SHP77 (cell line): ENCODE measurements at regions not wholly inside any gene's neighbourhood (a gene's known extent, or its start where the extent isn't known, plus 50 kb on each side); places are given as distances from the start of the nearest gene placed in this dataset.

ENCODE experiments used
- DNase-seq, 2 experiments: peaks; one replicate each; lab custom pipeline; 2025; lab: John Stamatoyannopoulos, UW

DNA sequence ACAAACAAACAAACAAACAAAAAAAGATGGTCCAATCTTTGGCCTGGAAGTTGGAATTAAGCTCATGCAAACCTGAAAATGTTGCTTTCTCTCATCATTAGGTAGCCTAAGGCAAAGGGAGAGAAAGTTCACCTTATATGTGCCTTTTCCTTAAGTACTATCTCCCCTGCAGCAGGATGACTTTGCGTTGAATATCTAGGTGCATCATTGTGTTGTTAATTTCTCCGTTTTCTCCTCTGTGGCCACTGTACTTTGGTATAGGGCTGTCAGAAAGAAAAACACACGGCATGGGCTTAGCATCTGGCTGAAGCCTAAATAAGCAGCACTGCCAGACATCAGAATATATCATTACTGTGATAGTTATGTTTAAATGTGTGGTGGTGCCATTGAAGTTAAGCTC, 345.5 kb downstream of the BCAT1 start:
- no peak for DNase-seq

DNA sequence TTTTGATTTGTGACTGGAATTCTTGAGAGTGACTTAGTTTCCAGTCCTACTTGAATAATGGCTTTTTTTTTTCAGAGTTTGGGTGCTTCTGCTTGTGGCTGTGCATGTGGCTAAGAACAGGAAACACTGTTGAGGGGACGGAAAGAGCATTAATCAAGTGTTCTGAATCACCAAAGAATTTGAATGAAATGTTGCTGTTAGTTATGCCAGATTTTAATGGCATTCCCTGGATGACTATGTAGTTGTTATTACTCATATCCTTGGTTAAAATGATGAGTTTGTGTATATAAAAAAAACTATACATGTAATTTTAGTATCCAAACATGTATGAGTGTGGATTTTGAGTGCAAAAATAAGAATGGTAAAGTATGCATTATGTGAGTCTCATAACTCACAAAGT, 347.9 kb downstream of the BCAT1 start:
- no peak for DNase-seq

DNA sequence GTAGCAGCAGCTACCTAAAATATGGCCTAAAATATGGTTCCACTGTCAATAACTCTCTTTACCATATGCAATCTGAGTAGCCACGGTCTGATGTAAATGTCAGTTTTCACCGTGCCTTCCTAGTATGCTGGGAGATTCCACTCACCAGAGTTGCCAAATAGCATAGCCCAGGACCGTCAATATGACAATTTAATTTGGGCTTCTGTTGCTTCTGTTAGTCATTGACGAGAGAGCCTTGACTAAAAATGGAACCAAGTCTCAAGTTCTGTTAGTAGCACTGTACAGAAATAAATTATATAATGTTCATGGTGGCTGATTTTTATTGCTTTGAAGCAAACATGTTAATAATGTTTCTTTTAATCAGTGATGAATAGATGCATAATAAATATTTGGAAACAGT, 348.4 kb downstream of the BCAT1 start:
- DNase-seq, result no peak

DNA sequence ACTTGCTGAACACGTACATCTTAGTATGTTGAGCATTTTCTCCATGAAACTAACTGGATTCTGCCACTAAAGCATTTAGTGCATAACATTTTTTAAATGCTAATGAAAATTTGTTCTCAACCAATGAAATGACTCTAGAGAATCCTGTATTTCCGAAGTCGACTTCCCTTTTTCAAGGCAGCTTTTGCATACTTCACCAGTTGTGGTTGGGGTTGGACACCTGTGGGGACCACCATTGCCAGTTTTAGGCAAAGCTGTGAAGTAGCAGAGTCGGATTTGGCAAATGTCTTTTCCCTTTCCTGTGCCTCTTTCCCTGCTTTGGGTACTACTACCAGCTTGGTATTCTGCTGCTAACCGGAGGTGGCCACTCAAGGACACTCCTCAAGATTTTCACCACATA, 349.2 kb downstream of the BCAT1 start:
- DNase-seq, result no peak

DNA sequence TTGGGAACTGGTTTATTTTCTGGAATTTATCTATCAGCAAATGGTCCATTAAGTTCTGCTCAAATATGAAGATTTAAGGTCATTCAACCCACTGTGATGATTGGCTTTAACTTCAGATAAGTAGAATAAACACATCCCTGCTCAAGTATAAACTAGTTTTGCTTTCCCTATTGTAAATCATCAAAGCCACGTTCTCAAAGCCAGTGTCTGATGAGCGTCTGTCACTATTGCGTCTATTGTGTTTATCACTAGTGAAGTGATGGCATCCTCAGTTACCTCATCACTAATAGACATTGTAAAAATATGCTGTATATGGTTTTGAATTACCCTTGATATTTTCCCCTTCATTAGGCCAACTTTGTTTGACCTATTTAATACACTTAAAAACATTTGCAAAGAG, 351.3 kb downstream of the BCAT1 start:
- DNase-seq, result no peak

DNA sequence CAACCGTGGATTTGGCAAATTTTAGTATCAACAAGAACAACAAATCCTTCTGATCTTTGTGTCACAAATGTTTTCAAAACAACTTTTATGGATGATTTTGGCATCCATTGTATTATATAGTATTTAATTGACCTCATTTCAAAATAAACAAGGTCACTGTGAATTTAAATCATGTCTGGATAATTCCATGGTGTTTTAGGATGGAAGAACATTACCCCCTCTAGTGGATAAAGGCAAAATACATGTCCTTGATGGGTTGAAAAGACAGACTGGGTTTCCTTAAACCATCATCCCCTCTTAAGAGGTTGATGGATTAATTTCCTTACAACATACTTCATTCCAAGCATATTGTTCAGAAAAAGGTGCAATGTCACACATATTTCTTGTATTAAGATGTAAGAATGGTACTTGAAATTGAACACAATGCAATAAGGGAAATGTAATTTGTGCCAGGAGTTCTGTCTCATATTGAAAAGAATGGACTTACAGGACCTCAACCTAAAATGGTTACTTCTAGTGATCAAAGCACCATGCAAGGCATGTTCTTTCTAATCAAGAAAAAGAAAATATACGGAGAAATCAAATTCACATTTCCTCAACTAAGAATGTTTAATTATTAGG, 352.0 kb downstream of the BCAT1 start:
- peak; percentile 18 to 35 for DNase-seq

DNA sequence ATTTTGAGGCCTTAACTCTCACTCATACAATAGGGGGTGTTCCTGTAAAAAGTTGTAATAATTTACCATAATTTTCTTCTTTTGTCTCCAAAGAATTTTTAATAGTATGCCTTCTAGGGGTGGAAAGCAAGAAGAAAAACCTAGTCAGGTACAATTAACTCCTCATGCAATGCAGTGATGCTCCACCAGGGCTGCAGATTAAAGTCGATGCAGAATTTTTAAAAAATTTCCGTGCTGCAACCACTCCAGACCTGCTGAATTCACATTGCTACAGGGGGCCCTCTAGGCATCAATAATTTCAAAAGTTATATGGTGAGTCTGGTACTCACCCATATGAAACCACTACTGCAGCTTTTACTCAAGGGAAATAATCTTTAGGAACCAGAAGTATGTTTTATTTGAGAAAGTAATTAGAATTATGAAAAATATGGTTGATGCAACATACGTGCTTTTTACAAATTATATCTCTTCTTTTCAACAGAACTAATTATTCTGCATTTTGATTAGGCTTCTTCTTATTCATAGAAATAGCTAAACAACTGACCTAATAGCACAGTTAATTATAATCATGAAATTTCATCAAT, 353.2 kb downstream of the BCAT1 start:
- no peak for DNase-seq

DNA sequence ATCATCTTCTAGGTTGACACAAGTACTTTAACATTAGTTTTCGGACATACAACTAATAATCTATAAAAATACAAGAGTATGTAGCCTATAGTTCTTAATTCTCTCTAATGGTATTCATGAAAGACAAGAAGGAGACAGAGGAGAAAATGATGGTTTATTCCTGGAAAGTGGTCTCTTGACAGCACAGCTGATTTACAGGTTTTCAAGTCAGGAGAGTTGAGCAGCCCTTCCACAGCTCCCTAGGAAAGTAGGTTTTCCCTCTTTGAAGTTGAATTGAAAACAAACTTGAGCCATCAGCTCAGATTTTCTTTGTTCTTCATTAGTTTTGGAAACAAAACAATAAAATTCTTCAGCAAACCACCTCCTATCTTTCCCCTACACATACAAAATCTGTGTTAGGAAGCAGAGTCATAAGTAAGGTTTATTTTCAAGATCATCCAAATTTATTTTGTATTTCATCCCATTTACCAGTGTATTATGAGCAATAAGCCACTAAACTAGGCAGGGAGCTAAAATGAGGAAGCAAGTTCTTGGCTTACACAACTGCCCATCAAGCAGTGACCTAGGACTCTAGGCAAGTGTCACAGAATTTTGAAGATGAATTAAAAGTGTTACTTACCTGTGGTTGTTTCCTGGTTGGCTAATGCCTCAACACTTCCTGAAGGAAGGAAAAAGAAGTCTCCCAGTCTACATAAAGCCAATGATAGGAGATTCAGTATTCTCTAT, 357.0 kb downstream of the BCAT1 start:
- no peak for DNase-seq

DNA sequence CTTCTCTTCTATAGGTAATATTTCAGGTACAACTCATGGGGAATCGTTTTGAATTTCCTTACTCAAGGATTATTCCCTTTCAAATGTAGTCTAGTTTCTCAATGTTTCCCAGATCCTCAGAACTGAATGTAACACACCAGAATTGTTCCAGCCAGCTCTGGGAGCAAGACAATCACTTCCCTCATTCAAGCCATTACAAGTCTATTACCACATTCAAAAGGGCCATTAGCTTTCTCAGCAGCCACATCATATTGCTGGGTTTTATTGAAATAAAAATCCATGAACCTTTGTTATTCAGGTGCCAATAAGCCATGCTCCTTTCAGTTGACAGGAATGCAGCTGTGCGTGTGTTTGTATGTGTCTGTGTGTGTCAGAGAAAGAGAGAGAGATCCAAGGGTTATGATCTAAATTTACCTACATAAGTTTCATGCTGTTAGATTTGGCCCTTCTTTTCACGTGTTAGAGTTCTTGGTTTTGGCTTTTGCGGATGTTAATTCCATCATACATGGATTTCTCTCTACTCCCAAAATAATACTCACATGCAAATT, 357.7 kb downstream of the BCAT1 start:
- DNase-seq, result no peak

DNA sequence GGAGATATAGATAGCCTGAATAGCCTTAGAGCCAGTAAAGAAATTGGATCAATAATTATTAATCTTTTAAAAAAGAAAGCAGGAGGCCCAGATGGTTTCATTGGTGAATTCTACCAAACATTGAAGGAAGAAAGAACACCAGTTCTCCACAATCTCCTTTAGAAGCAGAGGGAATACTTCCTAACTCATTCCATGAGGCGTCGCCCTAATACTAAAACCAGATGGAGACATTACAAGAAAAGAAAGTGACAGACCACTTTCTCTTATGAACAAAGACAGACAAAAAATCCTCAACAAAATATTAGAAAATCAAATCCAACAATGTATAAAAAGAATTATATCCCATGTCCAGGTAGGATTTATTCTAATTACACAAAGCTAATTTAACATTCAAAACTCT, 362.6 kb downstream of the BCAT1 start:
- no peak for DNase-seq

DNA sequence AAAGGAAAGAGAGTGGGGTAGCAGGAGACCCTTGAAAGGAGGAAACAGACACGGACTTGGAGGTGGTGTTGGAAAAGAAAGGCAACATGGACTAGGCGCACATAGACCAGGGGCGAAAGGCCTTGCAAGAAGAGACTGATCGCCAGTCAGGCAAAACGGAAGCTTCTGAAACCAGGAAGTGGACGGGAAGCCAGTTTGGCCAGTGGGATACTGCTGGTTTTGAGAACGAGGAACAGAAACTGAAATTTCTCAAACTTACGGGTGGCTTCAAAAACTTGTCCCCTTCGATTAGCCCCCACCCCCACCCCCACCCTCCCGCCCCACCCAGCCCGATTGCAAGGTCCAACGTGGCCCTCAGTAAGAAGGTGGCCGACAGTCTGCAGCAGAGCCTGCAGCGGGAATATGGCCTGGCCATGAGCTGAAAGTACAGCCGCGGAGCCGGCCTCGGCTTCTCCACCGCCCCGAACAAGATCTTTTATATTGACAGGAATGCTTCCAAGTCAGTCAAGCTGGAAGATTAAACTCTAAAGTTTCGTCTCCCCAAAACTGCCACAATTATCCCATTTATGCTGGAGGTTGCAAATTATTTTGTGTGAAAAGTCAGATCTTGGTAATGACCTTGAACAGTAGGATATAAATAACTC, 364.7 kb downstream of the BCAT1 start:
- DNase-seq, result no peak

DNA sequence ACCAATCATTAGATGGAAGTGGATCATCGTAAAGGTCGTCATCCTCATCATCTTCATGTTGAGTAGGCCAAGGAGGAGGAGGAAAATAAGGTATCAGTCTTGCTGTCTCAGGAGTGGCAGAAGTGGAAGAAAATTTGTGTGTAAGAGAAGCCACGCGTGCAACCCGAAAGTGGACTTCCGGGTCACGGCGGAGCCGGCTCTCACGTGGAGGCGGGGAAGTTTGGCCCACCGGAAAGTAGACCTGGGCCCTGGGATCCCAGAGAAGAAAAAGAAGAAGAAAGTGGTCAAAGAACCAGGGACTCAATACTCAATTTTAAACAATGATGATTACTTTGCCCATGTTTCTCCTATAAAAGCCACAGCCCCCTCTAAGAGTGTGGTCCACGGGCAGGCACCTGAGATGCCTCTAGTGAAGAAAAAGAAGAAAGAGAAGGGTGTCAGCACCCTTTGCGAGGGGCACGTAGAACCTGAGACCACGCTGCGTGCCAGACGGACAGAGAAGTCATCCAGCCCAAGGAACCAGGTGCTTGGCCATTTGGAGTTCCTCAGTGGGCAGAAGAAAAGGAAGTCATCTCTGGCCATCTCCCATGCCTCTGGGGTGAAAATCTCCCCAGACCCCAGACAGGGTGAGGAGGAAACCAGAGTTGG, 365.8 kb downstream of the BCAT1 start:
- DNase-seq, result no peak

DNA sequence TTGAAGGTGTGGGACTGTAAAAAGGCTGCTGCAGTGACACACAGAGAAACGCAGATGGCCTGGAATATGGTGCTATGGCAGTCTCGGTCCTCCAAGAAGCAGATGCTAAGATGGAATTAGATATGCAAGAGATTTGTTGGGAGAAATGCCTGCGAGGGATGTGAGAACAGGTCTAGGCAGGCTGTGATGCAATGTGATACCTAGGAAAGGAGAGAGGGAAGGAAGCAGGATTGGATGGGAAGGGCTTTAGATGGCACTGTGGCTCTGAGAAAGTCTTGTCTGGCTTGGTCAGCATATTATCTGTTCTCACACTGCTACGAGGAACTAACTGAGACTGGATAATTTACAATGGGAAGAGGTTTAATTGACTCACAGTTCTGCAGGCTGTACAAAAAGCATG, 374.4 kb downstream of the BCAT1 start:
- DNase-seq, result no peak

DNA sequence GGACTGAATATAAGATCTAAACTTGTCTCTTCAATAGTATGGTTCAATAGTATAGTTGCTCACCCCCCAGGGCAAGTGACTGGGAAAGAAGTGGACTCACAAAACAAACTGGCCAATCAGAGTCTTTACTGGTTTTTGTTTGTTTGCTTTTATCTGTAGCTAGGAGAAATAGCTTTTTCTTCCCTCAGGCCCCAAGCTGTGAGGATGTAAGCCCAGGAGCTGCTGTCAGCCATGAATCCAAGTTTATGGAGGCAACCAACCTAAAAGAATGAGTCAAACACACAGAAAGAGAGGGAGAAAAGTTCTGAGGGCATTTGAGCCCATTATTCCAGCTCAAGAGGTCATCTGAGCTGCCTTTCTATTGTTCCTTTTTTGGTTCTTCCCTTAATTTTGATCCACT, 375.3 kb downstream of the BCAT1 start:
- no peak for DNase-seq

DNA sequence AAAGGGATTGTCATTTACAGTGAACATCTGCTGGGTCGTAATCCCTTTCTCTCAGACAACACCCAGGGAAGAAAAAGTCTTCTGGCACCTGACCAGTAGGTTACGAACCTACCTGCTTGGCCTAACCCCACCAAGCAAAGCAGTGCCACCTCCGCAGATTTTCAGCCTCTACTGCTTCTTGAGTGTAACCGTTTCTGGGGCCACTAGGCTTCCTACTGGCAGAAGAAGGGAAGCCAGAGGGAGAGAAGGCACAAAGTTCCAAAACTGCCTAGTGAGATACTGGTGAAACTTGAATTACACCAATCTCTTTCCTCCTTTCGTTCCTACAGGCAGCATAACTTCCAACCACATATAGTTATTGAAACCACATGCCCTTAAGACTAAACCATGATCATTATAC, 383.6 kb downstream of the BCAT1 start:
- no peak for DNase-seq

DNA sequence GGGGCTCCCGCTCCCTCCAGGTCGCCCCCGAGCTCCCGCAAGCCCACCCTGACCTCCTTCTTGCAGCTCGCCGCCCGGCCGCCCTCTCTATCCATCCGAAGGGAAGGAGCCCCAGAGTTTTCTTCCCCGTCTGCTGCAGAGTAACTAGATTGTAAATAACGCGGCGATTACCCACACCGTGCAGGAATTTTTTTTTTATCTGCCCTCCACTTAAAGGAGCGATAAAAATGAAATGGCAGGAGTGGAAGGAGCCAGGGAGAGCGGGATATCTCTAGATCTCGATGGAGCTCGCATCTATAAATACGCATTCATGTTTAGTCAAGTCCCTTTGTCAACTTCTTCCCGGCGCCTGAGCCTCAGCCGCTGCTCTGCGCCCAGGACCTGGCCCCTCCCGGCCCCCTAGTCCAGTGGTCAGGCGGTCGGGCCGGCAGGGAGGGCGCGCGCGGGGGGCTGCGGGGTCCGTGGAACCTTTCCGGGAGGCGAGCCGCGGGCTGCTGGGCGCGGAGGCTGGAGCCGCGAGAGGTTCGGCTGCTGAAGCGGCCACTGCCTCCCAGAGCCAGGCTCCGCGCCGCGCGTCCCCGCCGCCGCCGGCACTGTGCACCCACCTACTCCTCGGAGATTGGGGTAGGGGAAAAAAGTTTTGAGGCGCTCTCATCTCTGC, 386.0 kb downstream of the BCAT1 start:
- DNase-seq, result no peak

DNA sequence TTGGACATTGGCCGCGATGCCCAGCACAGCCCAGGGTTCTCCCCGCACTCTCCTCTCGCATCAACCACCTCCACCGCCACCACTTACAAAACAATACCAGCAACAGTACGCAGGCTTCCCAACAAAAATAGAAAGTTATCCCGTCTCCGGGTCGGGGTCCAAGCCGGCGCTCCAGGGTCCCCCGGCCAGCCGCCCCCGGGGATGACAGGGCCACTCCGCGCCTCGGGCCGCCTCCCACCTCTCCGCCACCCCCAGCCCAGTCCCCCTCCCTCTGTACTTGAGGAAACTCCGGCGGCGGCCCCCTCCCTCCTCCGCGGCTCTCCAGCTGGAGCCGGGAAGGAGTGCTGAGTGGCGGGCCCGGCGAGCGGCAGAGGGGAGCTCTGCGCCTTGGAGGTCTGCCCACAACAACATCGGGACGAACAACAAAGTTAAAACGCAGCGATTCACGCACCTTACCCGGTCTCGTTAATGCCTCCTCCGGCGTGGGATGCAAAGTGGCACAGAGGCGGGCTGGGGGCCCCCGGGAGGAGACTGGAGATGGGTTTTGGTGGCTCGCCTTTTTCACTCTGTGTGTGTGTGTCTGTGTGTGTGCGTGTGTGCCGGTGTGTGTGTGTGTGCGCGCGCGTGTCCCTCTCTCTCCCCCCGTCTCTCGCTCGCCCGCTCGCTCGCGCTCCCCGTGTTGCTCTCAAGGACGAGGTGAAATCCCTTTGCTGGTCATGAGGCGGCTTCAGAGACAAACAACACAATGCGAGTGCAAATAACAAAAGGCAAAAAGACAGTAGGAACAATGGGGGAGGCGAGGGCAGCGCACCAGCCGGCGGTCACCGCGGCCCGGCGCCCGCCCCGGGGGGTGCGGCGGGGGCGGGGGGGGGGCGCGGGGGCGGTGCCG, 386.8 kb downstream of the BCAT1 start:
- DNase-seq, result no peak

DNA sequence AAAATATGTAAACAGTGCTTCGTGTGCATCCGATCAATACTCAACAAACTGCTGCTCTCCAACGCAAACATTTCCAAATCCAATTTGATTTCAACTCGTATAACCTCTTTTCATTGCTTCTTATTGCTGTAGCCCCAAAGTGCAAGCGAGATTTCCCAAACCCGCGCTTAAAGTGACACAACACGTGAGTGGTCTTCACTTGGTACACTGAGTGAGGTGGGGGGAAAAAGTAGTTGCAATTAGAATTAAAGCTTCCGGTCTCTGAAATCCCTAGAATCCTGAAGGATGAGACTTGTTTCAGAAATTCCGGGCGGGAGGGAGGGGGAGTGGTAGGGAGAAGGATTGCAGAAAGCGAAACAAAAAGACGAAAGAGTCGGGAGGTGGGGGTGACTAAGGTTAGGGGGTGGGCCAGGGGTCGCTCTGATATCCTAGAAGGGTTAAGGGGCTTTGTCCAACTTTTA, 387.5 kb downstream of the BCAT1 start:
- DNase-seq, result no peak

DNA sequence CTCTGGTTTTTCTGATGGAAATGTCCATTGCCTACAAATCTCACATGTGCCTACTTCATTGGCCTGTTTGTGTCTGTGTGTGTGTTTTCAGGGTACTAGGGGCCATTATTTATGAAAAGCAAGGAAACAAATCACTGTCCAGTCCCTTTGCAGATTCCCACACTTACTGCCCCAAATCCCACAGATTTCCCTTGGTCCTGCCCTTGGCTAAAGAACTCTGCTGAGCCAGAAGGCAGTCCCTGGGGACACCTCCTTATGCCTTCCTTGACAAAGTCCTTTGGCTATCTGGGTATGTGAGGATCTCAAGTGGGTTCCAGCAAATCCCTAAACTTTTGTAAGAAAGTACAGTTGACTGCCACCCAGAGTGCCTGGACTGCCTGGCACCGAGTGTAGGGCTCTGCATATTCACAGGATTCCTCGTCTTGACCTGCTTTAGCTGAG, 388.1 kb downstream of the BCAT1 start:
- DNase-seq, result no peak

DNA sequence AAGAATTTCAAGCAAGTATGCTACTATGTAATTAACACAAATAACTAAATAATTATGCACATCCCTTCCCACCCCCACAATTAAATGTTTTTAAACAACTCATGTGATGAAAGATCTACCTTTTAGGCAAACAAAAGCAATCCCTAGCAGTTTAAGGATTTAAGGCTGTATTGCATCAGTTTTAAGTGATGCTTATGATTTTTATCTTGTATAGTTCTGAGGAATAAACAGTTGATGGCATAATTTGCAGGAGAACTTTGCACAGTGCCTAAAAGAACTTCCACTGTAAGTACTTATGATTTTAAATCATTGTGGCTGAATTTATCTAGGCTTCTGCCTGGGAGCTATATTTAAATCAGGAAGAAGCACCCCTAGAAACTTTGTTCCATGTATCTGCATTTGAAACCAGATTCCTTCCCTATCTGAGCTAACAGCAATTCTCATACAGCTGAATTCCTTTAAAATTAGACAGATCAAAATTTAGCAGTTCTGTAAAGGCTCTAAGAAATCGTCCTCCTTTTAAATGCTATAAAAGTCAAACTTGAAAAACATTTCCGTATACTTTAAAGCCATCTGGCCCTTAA, 388.6 kb downstream of the BCAT1 start:
- DNase-seq, result no peak
